Dermis blood vessel endothelial cell (primary cell): ENCODE measurements at regions not wholly inside any gene's neighbourhood (a gene's known extent, or its start where the extent isn't known, plus 50 kb on each side); places are given as distances from the start of the nearest gene placed in this dataset.
A peak's percentile ranks its signal among the peaks of the same experiment; 100 is the strongest.

Experiments
- DNase-seq: peaks from one replicate; pipeline ENCODE4 v3.0.0; 2010

- DNase-seq = no peak
Measured at GRCh38 chr2:220664272-220665107, 907.6 kb downstream of the EPHA4 start.

- no peak for DNase-seq
Measured at GRCh38 chr2:220665108-220665471, 907.0 kb downstream of the EPHA4 start.

- no peak for DNase-seq
Measured at GRCh38 chr2:220669324-220669723, 902.8 kb downstream of the EPHA4 start.

- DNase-seq = no peak
Measured at GRCh38 chr2:220670511-220670910, 901.6 kb downstream of the EPHA4 start.

- DNase-seq = no peak
Measured at GRCh38 chr2:220673151-220673874, 898.8 kb downstream of the EPHA4 start.

GRCh38 chr2:220674033-220674432 is 898.1 kb downstream of the EPHA4 start:
- no peak for DNase-seq

GRCh38 chr2:220676695-220677094 is 895.4 kb downstream of the EPHA4 start:
- no peak for DNase-seq

GRCh38 chr2:220678943-220679342 is 893.2 kb downstream of the EPHA4 start:
- no peak for DNase-seq

- DNase-seq = no peak
Measured at GRCh38 chr2:220682616-220683015, 889.5 kb downstream of the EPHA4 start.

GRCh38 chr2:220684099-220684498 is 888.0 kb downstream of the EPHA4 start:
- no peak for DNase-seq

GRCh38 chr2:220687231-220687843 is 884.8 kb downstream of the EPHA4 start:
- peak; percentile 69 for DNase-seq

- DNase-seq = no peak
Measured at GRCh38 chr2:220695397-220696279, 876.5 kb downstream of the EPHA4 start.

GRCh38 chr2:220696280-220696669 is 875.8 kb downstream of the EPHA4 start:
- DNase-seq = no peak

GRCh38 chr2:220697011-220697410 is 875.1 kb downstream of the EPHA4 start:
- no peak for DNase-seq

GRCh38 chr2:220701115-220701514 is 871.0 kb downstream of the EPHA4 start:
- DNase-seq = no peak

- no peak for DNase-seq
Measured at GRCh38 chr2:220703279-220703678, 868.8 kb downstream of the EPHA4 start.

- DNase-seq = no peak
Measured at GRCh38 chr2:220704081-220704480, 868.0 kb downstream of the EPHA4 start.

- no peak for DNase-seq
Measured at GRCh38 chr2:220704810-220705209, 867.3 kb downstream of the EPHA4 start.

GRCh38 chr2:220705678-220706077 is 866.4 kb downstream of the EPHA4 start:
- no peak for DNase-seq

GRCh38 chr2:220707261-220707660 is 864.8 kb downstream of the EPHA4 start:
- DNase-seq = no peak

- no peak for DNase-seq
Measured at GRCh38 chr2:220708366-220708765, 863.7 kb downstream of the EPHA4 start.

GRCh38 chr2:220717283-220717682 is 854.8 kb downstream of the EPHA4 start:
- no peak for DNase-seq

- no peak for DNase-seq
Measured at GRCh38 chr2:220736778-220737177, 835.3 kb downstream of the EPHA4 start.
